NCI-H1092 treated with DMSO at 0.1 percent for 48 hours (cell line): ENCODE measurements at regions not wholly inside any gene's neighbourhood (a gene's known extent, or its start where the extent isn't known, plus 50 kb on each side); places are given as distances from the start of the nearest gene placed in this dataset.
"Not testable (repeated sequence)": the region's sequence is repeated elsewhere in the genome, so short reads cannot be mapped to it uniquely, and the experiment has no call there.

Experiments used
- DNase-seq: peaks from one replicate; lab custom pipeline; 2025; lab: John Stamatoyannopoulos, UW

DNA sequence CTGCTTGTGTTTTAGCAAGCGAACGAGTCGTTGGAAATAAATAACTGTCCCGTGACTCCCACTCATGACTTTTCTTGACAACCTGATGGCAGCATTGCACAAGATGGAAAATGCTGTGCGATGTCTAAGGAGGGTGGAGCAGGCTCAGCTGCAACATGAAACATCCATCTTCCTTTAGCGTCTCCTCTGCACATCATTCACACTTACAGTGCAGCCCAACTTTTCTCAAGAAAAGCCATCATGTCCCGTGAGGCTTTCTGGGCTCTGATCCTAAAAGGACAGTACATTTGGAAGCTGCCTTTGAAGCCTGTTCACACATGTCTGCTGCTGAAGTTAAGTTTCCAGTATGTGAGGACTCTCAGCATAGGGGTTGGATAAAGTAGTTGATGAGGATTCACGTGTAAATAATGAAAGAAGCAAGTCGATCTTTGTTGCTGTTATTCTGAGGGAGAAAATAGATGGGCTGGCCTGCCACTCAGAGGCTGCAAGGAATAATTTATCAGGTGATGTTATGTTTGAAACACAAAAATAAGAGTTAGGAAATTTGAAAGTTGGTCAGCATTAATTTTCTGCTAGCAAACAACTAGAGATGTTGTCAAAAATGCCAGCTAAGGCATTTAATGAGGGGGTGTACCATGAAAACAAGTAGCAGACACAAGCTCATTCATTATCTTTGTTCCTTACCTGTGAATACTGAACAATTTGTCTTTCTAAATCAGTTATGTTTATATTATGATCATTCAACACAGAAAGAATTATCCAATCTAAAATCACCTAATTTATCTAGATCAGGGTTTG lies 328.7 kb upstream of the ZFP42 start:
- DNase-seq: no peak

DNA sequence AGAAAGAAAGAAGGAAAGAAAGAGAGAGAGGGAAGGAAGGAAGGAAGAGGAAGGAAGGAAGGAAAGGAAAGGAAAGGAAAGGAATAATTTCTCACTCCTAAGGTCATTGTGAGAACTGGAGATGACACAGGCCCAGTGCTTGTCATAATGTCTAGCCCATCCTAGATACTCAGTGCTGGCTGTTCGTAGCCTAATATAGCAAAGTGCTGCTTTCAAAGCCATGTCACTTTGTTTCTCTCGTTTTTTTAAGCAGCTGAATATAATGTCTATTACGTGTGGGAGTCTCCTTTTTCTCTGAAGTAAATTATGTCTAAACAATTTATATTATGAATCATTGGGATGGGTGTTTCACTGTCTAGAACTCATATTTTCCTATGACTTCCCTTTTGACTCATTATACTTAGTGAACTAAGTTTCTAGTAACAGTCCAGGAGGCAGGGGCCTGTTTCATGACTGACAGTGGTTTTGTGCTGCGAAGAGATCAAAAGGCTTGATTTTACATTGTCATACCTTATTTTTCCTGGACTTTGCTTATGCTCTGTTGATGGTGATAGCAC lies 327.0 kb upstream of the ZFP42 start:
- no peak for DNase-seq

DNA sequence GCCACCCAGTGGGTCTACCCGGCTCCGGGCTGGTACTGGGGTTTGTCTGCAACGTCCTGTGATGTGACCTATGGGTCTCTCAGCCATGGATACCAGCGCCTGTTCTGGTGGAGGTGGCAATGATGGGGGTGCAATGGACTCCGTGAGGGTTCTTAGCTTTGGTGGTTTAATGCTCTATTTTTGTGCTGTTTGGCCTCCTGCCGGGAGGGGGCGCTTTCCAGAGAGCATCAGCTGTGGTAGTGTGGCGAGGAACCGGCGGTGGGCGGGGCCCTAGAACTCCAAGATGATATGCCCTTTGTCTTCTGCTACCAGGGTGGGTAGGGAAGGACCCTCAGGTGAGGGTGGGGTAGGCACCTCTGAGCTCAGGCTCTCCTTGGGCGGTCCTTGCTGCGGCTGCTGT lies 324.1 kb upstream of the ZFP42 start:
- DNase-seq: not testable (repeated sequence)

DNA sequence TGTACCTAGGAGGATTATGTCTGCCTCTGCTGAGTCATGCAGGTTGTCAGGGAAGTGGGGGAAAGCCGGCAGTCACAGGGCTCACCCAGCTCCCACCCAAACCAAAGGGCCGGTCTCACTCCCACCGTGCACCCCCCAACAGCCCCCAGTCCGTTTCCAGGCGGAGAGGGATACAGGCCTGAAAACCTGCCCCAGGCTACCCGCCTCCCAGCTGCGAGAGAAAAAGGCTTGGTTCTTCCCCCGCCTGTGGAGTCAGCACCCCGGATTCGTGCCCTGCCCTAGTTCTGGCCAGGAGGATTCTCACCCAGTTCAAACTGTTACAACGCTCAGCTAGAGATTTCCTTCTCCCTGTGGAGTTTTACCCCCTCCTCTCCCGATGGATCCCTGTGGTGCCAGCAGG lies 323.6 kb upstream of the ZFP42 start:
- DNase-seq: not testable (repeated sequence)

DNA sequence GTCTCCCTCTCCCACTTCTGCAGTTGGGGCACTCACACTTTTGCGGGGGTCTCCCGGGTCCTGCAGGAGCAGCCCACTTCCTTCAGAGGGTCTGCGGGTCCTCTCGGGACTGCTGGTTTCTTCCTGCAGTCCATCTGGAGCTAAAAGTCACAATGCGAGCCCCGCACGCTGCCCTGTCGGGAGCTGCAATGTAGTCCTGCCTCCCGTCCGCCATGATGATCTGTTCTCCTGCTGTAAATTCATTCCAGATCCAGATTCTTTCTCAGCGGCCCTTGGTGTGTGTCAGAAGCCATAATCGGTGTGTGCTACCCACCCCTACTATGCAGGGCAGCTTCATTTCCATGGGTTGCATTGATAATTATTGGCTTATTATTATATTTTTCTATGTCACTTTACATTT lies 323.0 kb upstream of the ZFP42 start:
- not testable (repeated sequence) for DNase-seq

DNA sequence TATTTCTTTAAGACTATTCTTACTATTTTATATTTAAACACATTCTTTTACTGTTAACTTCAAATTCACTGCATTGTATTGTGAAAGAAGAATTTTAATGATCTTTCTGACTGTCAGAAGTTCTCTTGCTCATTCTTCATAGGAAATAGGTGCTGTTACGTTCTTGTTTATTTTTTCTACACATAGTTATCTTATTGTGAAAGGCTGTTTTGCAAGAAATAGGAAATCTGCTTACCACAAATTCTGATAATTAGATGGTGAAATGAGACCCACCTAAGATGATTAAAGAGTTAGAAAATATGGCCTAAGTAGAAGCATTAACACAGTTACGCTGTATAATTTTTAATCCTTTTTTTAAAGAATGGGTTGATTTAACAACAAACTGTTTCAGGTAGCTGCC lies 316.1 kb upstream of the ZFP42 start:
- no peak for DNase-seq

DNA sequence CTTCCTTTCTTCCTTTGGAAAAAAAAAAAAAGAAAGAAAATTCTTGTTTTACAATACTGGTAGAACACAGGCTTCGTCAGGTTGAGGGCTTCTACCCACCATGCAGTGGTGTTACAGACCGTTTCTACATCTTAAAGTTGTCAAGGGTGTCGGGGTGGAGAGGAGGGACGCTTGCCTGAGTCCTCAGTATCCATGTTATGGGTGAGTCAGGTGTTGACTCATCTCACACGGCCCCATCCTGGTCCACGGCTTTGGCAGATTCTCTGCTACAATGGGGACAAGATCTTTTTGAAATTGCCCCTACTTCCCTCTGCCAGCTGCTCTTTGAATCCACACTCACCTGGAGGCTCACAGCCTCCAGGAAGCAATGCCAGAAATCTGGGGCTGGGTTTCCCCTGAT lies 310.3 kb upstream of the ZFP42 start:
- DNase-seq: no peak

DNA sequence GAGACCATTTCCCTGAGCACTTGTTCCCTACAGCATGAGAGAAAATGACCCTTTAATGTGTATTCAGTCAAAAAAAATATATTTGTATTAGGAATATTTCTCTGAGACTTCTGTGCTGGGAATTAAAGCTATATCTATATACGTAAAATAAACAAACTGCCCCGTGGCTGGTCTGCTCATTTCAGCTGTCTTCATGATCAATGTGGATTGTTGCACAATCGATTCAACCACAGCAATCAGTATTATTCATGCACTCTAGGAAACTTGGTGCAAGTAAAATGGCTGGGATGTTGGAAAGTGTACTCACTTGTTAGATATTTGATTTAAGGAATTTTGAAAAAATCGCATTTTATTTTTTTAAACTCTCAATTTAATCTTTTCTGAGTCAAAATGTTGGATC lies 307.9 kb upstream of the ZFP42 start:
- no peak for DNase-seq

DNA sequence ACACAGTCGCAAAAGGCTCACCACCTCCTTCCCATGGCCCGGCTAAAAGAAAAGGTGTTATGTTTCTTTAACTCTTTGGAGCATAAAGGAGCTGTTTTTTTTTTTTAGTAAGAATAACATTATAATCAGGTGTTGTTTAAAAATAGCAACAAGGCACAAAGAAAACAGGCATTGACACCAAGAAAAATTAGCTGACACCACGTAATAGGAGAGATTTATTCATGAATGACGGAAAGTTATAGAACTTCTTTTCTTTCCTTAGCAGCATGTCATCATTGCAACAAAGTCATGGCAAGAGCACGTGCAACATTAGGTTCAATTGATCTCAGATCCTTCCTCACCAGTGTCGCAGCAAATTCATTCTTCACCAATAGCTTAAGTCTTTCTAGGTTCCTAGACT lies 302.9 kb upstream of the ZFP42 start:
- no peak for DNase-seq

DNA sequence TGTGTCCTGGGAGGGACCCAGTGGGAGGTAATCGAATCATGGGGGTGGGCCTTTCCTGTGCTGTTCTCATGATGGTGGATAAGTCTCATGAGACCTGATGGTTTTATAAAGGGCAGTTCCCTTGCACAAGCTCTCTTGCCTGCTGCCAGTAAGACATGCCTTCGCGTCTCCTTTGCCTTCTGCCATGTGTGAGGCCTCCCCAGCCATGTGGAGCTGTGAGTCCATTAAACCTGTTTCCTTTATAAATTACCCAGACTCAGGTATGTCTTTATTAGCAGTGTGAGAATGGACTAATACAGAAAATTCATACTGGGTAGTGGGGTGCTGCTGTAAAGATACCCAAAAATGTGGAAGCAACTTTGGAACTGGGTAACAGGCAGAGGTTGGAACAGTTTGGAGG lies 300.0 kb upstream of the ZFP42 start:
- DNase-seq: not testable (repeated sequence)

DNA sequence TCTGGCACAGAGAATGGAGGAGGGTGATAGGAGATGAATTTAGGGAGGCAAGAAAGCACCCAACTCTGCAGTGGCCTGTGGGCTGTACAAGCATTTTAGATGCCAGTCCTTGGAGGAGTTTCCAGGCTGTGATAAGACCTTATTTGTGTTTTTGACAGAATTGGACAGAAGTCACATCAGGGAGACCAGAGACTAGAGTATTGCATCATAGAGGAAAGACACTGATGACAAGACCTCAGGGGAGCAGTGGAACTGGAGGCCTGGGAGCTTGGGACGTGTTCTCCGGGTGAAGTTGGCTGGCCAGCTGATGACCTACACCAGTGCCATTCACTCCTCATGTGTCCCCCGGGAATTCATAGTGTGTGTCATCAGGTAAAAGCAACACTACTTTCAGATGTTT lies 284.0 kb upstream of the ZFP42 start:
- DNase-seq: no peak

DNA sequence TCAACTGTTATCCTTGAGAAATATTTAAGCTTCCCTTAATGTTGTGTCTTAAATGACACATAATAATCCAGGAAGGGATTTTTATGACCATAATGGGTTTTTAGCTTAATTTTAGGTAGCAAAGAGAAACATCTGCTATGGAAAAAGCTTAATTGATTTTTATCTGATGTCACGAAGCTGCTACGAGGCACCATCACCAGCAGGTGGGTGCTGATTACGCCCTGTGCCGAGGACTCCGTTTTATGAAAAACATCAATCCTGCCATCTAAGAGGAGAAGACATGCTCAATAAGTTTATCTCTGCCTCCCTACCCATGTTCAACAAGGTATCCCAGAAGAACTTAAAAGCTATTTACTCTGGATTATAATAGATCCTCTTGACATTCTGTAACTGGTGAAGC lies 280.6 kb upstream of the ZFP42 start:
- DNase-seq: no peak

DNA sequence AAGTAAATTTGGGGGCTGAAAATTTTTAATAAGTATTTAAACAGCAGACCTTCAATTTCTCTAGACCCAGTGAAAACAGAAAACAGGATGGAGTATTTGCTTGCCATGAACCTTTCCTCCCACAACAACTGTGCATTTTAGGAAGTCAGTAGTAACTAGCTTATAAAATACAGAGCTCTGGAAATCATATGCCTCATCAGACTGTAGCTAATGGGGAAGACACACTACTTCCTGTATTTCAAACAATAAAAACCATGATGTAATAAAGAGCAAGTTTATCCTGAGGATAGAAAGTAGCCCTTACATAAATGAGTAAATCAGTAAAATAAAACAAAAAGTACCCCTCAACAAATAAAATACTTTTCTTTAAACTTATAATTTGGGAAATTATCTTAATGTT lies 280.1 kb upstream of the ZFP42 start:
- no peak for DNase-seq

DNA sequence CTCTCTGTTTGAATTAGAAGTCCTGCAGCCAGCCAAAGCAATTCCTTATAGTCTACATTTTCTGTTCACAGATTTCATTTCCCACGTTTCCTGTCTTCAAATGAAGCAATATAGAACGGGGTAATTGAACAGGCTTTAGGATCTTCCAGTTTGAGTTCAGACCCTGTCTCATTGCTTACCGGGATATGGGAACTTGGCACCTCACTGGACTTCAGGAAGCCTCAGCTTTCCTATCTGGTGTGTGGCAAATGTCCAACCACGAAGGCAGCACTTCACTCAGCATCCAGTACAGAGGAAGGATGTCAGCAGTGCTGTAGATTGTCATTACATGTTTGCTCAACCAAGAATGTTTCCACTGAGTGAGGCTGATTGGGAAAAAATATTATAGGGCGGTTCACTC lies 271.1 kb upstream of the ZFP42 start:
- no peak for DNase-seq

DNA sequence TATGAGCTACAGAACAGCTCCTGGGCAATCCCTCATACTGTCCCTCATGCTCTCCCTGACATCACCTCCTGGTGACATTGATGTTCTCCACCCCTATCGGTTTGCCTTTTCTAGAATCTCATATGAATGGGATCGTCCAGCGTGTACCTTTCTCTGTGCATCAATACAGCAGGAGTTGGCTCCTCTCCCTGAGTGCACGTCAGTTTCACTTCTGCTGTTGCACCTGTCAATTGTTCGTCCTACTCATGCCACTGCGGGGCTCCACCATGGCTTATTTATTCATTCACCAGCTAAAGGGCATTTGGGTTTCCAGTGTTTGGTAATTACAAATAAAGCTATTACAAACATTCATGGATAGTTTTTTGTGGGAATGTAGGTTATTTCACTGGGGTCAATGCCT lies 269.1 kb upstream of the ZFP42 start:
- DNase-seq: peak; percentile 7

DNA sequence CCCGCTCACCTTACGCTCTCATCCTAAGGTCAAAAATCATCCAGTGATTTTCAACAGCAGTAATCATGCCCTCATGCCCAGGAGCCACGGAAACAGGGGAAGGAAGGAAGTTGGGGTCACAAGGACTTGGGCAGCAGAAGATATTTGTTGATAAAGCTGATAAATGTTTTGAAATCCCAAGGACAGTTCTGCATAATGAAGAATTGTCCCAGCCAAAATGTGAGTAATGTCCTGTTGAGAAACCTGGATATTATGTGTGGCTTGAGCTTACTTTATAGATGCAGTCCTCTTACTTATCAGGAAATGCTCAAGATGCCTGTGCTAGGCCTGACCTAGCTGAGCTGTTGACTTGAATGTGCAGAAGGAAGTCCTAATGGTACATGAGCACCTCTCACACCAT lies 263.0 kb upstream of the ZFP42 start:
- no peak for DNase-seq

DNA sequence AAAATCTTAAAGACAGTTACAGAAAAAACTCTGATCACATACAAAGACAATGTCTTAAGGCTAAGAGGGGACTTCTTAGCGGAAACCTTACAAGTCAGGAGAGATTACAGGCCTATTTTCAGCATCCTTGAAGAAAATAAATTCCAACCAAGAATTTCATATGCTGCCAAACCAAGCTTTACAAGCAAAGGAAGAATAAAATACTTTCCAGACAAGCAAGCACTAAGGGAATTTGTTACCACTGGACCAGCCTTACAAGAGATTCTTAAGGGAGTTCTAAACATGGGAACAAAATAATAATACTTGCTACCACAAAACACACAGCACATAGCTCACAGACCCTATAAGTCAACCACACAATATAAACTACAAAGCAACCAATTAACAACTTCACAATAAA lies 255.8 kb upstream of the ZFP42 start:
- no peak for DNase-seq

DNA sequence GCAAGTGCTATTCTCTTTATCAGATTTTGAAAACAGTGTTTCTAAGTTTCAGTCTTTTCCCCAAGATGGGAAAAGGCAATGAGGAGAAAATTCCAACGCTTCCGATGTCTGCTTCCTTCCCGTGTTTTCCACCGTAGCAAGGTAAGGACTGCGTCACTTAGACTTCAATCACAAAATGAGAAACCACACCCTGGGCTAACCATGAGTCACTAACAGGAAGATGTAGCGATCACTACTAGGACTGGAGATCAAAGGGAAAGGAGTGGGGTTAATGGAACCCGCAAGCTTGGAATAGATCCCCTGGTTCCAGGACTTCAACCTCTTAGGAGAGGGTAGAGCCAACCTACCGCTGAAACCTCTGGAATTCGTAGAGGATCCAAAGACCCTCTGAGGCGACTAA lies 250.7 kb upstream of the ZFP42 start:
- DNase-seq: no peak

DNA sequence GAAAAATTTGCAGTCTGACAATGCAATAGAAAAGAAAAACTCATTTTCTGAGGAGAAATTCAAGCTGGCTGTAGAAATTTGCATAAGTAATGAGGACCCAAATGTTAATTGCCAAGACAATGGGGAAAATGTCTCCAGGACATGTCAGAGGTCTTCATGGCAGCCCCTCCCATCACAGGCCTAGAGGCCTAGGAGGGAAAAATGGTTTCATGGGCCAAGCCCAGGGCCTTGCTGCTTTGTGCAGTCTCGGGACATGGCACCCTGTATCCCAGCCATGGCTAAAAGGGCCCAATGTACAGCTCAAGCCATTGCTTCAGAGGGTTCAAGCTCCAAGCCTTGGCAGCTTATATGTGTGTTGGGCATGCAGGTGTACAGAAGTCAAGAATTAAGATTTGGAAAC lies 244.9 kb upstream of the ZFP42 start:
- not testable (repeated sequence) for DNase-seq

DNA sequence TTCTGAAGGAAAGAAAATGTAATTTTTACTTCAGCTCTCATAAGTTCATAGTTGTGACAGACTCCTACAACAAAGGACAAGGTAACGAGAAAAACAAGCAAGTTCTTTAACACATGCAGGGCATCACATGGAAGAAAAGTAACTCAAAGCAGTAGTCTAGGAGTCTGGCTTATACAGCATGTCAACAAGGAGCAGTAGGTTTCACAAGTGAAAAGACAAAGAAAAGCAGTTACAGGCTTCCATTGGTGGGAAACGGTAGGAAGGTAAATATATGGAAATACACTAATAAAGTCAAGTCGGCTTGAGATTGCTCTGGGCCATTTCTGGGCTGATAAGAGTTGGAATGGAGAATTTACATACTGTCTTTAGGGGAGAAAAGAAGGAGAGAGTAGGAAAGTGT lies 228.4 kb upstream of the ZFP42 start:
- DNase-seq: no peak

DNA sequence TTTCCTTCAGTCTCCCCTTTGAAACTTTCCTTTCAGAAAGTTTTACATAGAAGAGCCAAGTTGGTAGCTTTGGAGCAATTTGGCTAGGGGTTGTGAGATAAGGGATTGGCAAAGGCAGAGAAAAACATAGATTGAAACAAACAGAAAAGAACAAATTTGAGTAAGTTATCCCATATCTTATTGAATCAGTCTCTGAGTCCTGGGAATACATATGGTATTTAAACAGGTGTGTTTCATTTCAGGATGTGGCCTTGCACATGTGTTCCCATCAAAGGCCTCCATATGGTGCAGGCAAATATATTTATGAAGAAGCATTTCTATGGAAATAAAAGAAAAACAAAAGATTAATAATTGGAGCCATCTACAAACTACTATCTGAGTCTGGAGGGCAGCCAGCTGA lies 227.9 kb upstream of the ZFP42 start:
- no peak for DNase-seq

DNA sequence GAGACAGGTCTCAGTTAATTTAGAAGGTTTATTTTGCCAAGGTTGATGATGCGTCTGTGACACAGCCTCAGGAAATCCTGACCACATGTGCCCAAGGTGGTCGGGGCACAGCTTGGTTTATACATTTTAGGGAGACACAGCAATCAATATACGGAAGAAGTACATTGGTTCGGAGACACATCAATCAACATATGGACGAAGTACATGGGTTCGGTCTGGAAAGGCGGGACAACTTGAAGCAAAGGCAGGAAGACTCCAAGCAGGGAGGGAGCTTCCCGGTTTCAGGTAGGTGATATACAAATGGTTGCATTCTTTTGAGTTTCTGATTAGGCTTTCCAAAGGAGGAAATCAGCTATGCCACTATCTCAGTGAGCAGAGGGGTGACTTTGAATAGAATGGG lies 225.2 kb upstream of the ZFP42 start:
- no peak for DNase-seq

DNA sequence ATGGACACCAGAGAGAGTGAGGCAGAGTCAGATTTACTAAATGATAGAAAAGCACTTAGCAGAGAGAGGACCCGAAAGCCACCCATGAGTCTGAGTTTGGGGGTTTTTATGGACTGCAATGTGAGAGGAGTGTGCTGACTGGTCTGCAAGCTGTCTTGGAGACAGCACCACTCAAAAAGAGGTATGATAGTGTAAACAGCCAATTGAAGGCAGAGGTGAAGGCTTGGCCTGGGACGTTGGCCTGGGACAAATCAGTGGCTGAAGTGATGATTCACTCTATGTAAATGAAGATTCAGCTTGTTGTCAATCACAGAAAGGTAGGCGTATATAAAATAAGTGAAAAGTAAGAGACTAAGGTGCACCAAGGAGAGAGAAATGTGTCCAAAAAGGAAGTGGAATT lies 217.6 kb upstream of the ZFP42 start:
- DNase-seq: no peak

DNA sequence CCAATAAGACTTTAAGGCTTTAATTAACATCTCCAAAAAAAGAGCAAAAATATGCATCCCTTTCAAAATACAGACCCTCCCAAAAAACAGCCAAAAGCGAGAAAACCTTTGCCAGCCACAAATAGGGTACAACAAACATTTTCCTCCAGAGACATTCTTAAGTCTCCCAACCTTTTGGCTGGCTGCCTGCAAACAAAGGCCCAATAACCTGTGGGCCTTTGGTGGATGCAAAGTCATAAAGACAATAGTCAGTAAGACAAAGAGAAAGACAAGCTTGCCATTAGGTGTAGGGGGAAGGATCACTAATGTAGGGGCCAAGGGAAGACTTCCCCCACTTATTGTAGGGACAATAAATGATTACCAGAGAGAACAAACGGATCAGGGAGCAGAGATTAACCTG lies 215.5 kb upstream of the ZFP42 start:
- no peak for DNase-seq
